HFFc6 (cell line): ENCODE measurements at regions not wholly inside any gene's neighbourhood (a gene's known extent, or its start where the extent isn't known, plus 50 kb on each side); places are given as distances from the start of the nearest gene placed in this dataset.
A peak's percentile ranks its signal among the peaks of the same experiment; 100 is the strongest.

Experiments
- DNase-seq: peaks from one replicate; pipeline ENCODE4 v3.0.0-alpha.2; 2018
- H3K27ac Mint-ChIP-seq: 2 replicates; pipeline ENCODE4 v1.8.0; 2020; ENCODE audit warnings: mild to moderate bottlenecking, mixed read lengths
- H3K27me3 Mint-ChIP-seq: 2 replicates; pipeline ENCODE4 v1.8.0; 2021; ENCODE audit warnings: mild to moderate bottlenecking, moderate library complexity, mixed read lengths; ENCODE audit not compliant: insufficient read depth
- H3K36me3 Mint-ChIP-seq: 2 replicates; pipeline ENCODE4 v1.8.0; 2021; ENCODE audit warnings: low read depth, mixed read lengths
- H3K4me1 Mint-ChIP-seq: 2 replicates; pipeline ENCODE4 v1.8.0; 2020; ENCODE audit warnings: low read depth, mixed read lengths
- H3K4me3 Mint-ChIP-seq: 2 replicates; pipeline ENCODE4 v1.8.0; 2020; ENCODE audit warnings: mild to moderate bottlenecking, moderate library complexity, mixed read lengths
- H3K9me3 Mint-ChIP-seq: 2 replicates; pipeline ENCODE4 v1.8.0; 2020; ENCODE audit warnings: mild to moderate bottlenecking, mixed read lengths
- TF ChIP-seq, protein P1 (sequence below): fragments of 200-600 bp; sonication (generic); IDR thresholded peaks from 2 replicates; pipeline ENCODE4 v1.5.0; 2021; ENCODE audit warnings: antibody characterized with exemption, mild to moderate bottlenecking

- Mint-ChIP-seq H3K27me3 (no peaks in the 10 kb centered on the region), H3K27ac (peak overlapping the region; percentile 2; the same call in 1 of the 2 replicates), H3K4me1 (peaks cover 37% of the 10 kb centered on the region), H3K36me3 (no peaks in the 10 kb centered on the region), H3K4me3 (no peak overlapping the region), H3K9me3 (no peaks in the 10 kb centered on the region)
- peak; percentile 85 for DNase-seq
- TF ChIP-seq, protein P1, sequence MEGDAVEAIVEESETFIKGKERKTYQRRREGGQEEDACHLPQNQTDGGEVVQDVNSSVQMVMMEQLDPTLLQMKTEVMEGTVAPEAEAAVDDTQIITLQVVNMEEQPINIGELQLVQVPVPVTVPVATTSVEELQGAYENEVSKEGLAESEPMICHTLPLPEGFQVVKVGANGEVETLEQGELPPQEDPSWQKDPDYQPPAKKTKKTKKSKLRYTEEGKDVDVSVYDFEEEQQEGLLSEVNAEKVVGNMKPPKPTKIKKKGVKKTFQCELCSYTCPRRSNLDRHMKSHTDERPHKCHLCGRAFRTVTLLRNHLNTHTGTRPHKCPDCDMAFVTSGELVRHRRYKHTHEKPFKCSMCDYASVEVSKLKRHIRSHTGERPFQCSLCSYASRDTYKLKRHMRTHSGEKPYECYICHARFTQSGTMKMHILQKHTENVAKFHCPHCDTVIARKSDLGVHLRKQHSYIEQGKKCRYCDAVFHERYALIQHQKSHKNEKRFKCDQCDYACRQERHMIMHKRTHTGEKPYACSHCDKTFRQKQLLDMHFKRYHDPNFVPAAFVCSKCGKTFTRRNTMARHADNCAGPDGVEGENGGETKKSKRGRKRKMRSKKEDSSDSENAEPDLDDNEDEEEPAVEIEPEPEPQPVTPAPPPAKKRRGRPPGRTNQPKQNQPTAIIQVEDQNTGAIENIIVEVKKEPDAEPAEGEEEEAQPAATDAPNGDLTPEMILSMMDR = no peak
Observed at GRCh38 chr2:188853307-188853706, 120.9 kb upstream of the COL3A1 start.

GRCh38 chr2:188865681-188866080 lies 108.5 kb upstream of the COL3A1 start:
- peaks cover 15% of the 10 kb centered on the region for H3K9me3 Mint-ChIP-seq
- no peak for DNase-seq
- no peak overlapping the region for H3K27ac Mint-ChIP-seq
- peaks cover 25% of the 10 kb centered on the region for H3K36me3 Mint-ChIP-seq
- H3K4me1 Mint-ChIP-seq = peaks cover 16% of the 10 kb centered on the region
- H3K27me3 Mint-ChIP-seq = no peaks in the 10 kb centered on the region; the same call in none of the 2 replicates
- no peak overlapping the region for H3K4me3 Mint-ChIP-seq
- TF ChIP-seq, protein P1 = no peak

DNA sequence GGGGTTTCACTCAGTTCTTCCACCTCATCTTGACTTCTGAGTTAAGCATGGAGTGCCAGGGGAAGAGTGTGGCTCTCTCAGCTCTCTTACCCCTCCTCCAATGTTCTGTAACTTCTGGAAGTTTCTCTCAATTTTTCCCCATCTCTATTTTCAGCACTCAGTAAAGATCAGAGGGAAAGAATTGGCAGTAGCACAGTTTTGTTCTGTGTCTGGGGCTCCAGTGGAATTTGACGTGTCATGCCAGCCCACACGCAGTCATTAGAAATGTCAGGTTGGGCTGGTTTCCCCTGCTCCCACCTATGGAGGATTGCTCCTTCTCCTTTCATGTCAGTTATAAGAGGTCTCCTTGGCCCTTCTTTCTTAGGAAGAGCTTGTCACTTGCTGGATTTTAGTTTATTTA lies 104.6 kb upstream of the COL3A1 start:
- DNase-seq = no peak

DNA sequence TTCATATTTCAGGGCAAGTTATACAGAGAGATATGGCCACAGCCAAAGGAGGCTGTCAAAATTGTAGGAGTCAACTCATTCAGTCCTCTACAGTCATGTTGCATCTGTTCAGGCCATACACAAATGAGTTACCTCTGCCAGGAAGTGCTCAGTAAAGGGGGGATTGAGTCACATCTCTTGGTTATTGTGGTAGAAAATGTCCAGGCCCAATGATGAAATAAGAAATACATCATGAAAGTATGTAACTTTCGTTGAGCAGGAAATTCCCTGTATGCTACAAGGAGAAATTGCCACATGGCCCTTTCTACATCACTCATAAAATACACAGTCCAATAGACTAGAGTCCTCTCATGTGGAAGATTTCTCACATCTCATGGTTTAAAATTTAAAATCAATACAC lies 103.9 kb upstream of the COL3A1 start:
- TF ChIP-seq, protein P1 = no peak
- H3K36me3 Mint-ChIP-seq = peaks cover 9% of the 10 kb centered on the region
- peak overlapping the region; percentile 39 for H3K27ac Mint-ChIP-seq
- H3K4me1 Mint-ChIP-seq = peaks cover 16% of the 10 kb centered on the region
- H3K4me3 Mint-ChIP-seq = no peak overlapping the region
- H3K9me3 Mint-ChIP-seq = peaks cover 15% of the 10 kb centered on the region
- peak; percentile 46 for DNase-seq
- H3K27me3 Mint-ChIP-seq = no peaks in the 10 kb centered on the region; the same call in 1 of the 2 replicates

More for the DNA sequence above, 104.6 kb upstream of the COL3A1 start:
- no peak overlapping the region; the same call in 1 of the 2 replicates for H3K27ac Mint-ChIP-seq
- H3K4me1 Mint-ChIP-seq = peaks cover 16% of the 10 kb centered on the region
- no peak overlapping the region for H3K4me3 Mint-ChIP-seq
- H3K9me3 Mint-ChIP-seq = peaks cover 15% of the 10 kb centered on the region
- H3K36me3 Mint-ChIP-seq = peaks cover 12% of the 10 kb centered on the region
- no peaks in the 10 kb centered on the region; the same call in none of the 2 replicates for H3K27me3 Mint-ChIP-seq
- TF ChIP-seq, protein P1 = no peak

DNA sequence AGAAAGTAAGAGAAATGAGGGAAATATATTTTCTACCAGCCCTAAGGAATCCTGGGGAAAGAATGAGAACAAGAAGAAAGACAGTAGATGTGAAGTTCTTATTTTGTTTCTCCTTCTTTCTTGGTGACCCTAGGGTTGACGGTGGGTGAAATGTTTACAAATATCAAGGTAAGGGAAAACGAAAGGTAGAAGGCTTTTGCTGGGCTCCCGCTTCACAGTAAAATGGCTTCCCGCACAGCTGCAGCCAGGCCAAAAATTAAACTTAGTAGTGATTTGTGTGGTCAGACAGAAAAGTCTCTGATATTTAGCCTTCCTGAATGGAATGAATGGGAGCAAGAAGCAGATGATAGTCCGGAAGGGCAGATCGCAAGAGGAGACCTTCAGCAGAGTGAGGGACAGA lies 99.1 kb upstream of the COL3A1 start:
- Mint-ChIP-seq H3K9me3 (no peaks in the 10 kb centered on the region), H3K36me3 (no peaks in the 10 kb centered on the region), H3K27me3 (no peaks in the 10 kb centered on the region), H3K4me3 (no peak overlapping the region), H3K4me1 (peaks cover 12% of the 10 kb centered on the region), H3K27ac (no peak overlapping the region)
- TF ChIP-seq, protein P1 = no peak
- no peak for DNase-seq

DNA sequence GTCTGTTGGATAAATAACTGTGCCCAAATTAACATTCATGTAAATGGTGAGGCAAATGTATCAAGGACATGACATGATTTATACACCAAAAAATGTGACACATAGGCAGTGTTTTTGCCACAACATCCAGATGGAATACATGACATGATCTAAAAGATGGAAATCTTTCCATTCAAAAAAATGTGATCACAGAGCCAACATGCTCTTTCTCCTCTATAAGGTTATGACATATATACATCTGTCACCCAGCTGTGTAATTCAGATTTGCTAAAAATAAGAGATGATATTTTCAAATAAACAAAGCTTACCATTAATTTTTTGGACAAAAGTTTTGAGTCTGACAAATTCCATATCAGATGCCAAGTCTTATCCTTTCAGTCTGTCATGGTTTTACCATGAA lies 95.5 kb upstream of the COL3A1 start:
- no peak overlapping the region for H3K4me3 Mint-ChIP-seq
- H3K4me1 Mint-ChIP-seq = peaks cover 7% of the 10 kb centered on the region
- TF ChIP-seq, protein P1 = no peak
- H3K27ac Mint-ChIP-seq = no peak overlapping the region
- no peaks in the 10 kb centered on the region for H3K27me3 Mint-ChIP-seq
- no peaks in the 10 kb centered on the region; the same call in 1 of the 2 replicates for H3K9me3 Mint-ChIP-seq
- DNase-seq = no peak
- no peaks in the 10 kb centered on the region for H3K36me3 Mint-ChIP-seq
